CD4-positive, alpha-beta T cell treated with Interleukin-17A for 1 hour (primary cell): ENCODE measurements at regions not wholly inside any gene's neighbourhood (a gene's known extent, or its start where the extent isn't known, plus 50 kb on each side); places are given as distances from the start of the nearest gene placed in this dataset.

Experiments used
- DNase-seq: peaks from one replicate; pipeline ENCODE4 v3.0.0-alpha.2; 2020

- DNase-seq = no peak
Observed at GRCh38 chr4:74878323-74878722, 54.6 kb upstream of the PARM1 start.

- DNase-seq = no peak
Observed at GRCh38 chr4:74875451-74875850, 57.5 kb upstream of the PARM1 start.

GRCh38 chr4:74874753-74875367 is 58.1 kb upstream of the PARM1 start:
- peak; percentile 59 for DNase-seq

GRCh38 chr4:74873545-74874301 is 59.2 kb upstream of the PARM1 start:
- peak; percentile 0 for DNase-seq

GRCh38 chr4:74858921-74859562 is 64.7 kb upstream of the BTC start:
- no peak for DNase-seq

GRCh38 chr4:74855879-74856278 is 61.6 kb upstream of the BTC start:
- DNase-seq = no peak

GRCh38 chr4:74848774-74849173 is 54.5 kb upstream of the BTC start:
- DNase-seq = no peak

- DNase-seq = no peak
Observed at GRCh38 chr4:74845834-74846233, 51.5 kb upstream of the BTC start.
